ENCODE measurements at regions not wholly inside any gene's neighbourhood (a gene's known extent, or its start where the extent isn't known, plus 50 kb on each side); places are given as distances from the start of the nearest gene placed in this dataset.

- Histone ChIP-seq H3K9me3 (replicated peaks) (peaks cover 11% of the 10 kb centered on the region), H3K4me1 (no peaks in the 10 kb centered on the region), H3K27me3 (ENCODE audit: low read depth) (peaks cover 27% of the 10 kb centered on the region), H3K27ac (replicated peaks) (no peak overlapping the region), H3K4me3 (no peak overlapping the region), H3K36me3 (no peaks in the 10 kb centered on the region)
- TF ChIP-seq, protein P1, sequence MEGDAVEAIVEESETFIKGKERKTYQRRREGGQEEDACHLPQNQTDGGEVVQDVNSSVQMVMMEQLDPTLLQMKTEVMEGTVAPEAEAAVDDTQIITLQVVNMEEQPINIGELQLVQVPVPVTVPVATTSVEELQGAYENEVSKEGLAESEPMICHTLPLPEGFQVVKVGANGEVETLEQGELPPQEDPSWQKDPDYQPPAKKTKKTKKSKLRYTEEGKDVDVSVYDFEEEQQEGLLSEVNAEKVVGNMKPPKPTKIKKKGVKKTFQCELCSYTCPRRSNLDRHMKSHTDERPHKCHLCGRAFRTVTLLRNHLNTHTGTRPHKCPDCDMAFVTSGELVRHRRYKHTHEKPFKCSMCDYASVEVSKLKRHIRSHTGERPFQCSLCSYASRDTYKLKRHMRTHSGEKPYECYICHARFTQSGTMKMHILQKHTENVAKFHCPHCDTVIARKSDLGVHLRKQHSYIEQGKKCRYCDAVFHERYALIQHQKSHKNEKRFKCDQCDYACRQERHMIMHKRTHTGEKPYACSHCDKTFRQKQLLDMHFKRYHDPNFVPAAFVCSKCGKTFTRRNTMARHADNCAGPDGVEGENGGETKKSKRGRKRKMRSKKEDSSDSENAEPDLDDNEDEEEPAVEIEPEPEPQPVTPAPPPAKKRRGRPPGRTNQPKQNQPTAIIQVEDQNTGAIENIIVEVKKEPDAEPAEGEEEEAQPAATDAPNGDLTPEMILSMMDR (IDR thresholded peaks at IDR 0.05; ENCODE audit: borderline replicate concordance): no peak
- no peak for DNase-seq
- intact Hi-C loops (cut with micrococcal nuclease): no loop called here
Measured at GRCh38 chr2:66340521-66340920, 94.4 kb upstream of the MEIS1 start.

DNA sequence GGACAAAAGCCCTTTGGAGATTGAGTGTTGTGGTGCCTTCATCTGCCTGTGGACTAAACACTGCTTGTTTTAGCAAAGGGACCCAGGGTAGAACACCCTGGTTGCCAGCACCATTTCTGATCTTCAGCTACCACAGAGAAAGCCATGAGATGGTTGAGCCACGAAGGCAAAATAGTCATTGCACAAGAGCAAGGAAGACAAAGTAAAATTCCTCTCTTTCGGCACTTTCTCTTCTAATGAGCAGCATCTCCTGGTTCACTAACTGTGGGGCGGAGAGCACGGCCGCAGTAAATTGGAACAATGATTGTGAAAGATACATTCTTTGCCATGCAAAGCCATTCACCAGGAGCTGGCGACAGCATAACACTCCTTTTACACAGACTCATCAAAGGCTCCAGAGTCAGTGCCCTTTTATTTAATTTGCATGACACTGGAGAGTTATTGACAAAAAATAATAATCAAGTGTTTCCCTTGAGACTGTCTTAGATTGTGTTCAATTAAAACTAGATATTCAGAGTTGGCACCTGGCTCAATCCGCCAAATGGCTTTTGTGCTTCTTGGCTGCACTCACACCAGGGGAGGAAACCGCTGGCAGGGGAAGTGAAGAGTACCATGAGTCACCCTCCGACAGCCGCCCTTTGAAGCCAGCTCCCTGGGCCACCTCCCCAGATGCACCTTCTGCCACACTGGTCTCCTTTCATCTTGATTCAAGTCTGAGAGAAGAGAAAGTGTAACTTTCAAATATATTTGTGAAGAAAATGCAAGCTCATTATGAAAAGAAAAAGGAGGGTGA is 100.5 kb upstream of the MEIS1 start:
- intact Hi-C loops (cut with micrococcal nuclease): no loop called here
- TF ChIP-seq, protein P1 (IDR thresholded peaks at IDR 0.05; ENCODE audit: borderline replicate concordance): no peak
- Histone ChIP-seq H3K9me3 (replicated peaks) (no peaks in the 10 kb centered on the region), H3K4me3 (no peak overlapping the region), H3K36me3 (no peaks in the 10 kb centered on the region), H3K4me1 (no peaks in the 10 kb centered on the region), H3K27me3 (ENCODE audit: low read depth) (peaks cover 23% of the 10 kb centered on the region), H3K27ac (replicated peaks) (no peak overlapping the region)
- DNase-seq: no peak

- H3K27me3 ChIP-seq (ENCODE audit: low read depth): peaks cover 18% of the 10 kb centered on the region
- H3K4me3 ChIP-seq: no peak overlapping the region
- no peaks in the 10 kb centered on the region for H3K4me1 ChIP-seq
- H3K36me3 ChIP-seq: no peaks in the 10 kb centered on the region
- no peak overlapping the region for H3K27ac ChIP-seq (replicated peaks)
- intact Hi-C loops (cut with micrococcal nuclease): no loop called here
- TF ChIP-seq, protein P1 (IDR thresholded peaks at IDR 0.05; ENCODE audit: borderline replicate concordance): no peak
- no peak for DNase-seq
- no peaks in the 10 kb centered on the region for H3K9me3 ChIP-seq (replicated peaks)
Measured at GRCh38 chr2:66331176-66331575, 103.7 kb upstream of the MEIS1 start.

GRCh38 chr2:66329081-66329605 is 105.8 kb upstream of the MEIS1 start:
- Histone ChIP-seq H3K36me3 (no peaks in the 10 kb centered on the region), H3K27ac (replicated peaks) (no peak overlapping the region), H3K9me3 (replicated peaks) (no peaks in the 10 kb centered on the region), H3K4me1 (no peaks in the 10 kb centered on the region), H3K4me3 (no peak overlapping the region), H3K27me3 (ENCODE audit: low read depth) (peaks cover 26% of the 10 kb centered on the region)
- no peak for DNase-seq
- intact Hi-C loops (cut with micrococcal nuclease): no loop called here
- TF ChIP-seq, protein P1 (IDR thresholded peaks at IDR 0.05; ENCODE audit: borderline replicate concordance): no peak

- Histone ChIP-seq H3K27me3 (ENCODE audit: low read depth) (peaks cover 36% of the 10 kb centered on the region), H3K4me3 (no peak overlapping the region), H3K9me3 (replicated peaks) (no peaks in the 10 kb centered on the region), H3K4me1 (no peaks in the 10 kb centered on the region), H3K27ac (replicated peaks) (no peak overlapping the region), H3K36me3 (no peaks in the 10 kb centered on the region)
- TF ChIP-seq, protein P1 (IDR thresholded peaks at IDR 0.05; ENCODE audit: borderline replicate concordance): no peak
- intact Hi-C loops (cut with micrococcal nuclease): no loop called here
- DNase-seq: no peak
Measured at GRCh38 chr2:66327066-66327740, 107.7 kb upstream of the MEIS1 start.
